ENCODE measurements at regions not wholly inside any gene's neighbourhood (a gene's known extent, or its start where the extent isn't known, plus 50 kb on each side); places are given as distances from the start of the nearest gene placed in this dataset.

GRCh38 chr15:96222981-96223380 lies 107.5 kb upstream of the NR2F2 start:
- Histone ChIP-seq H3K27me3 (no peaks in the 10 kb centered on the region; the same call in 1 of the 2 replicates), H3K36me3 (no peaks in the 10 kb centered on the region), H3K4me1 (no peaks in the 10 kb centered on the region), H3K4me3 (ENCODE audit: low read depth, low read length) (no peak overlapping the region), H3K9me3 (no peaks in the 10 kb centered on the region)
- TF ChIP-seq, protein P1, sequence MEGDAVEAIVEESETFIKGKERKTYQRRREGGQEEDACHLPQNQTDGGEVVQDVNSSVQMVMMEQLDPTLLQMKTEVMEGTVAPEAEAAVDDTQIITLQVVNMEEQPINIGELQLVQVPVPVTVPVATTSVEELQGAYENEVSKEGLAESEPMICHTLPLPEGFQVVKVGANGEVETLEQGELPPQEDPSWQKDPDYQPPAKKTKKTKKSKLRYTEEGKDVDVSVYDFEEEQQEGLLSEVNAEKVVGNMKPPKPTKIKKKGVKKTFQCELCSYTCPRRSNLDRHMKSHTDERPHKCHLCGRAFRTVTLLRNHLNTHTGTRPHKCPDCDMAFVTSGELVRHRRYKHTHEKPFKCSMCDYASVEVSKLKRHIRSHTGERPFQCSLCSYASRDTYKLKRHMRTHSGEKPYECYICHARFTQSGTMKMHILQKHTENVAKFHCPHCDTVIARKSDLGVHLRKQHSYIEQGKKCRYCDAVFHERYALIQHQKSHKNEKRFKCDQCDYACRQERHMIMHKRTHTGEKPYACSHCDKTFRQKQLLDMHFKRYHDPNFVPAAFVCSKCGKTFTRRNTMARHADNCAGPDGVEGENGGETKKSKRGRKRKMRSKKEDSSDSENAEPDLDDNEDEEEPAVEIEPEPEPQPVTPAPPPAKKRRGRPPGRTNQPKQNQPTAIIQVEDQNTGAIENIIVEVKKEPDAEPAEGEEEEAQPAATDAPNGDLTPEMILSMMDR (IDR thresholded peaks at IDR 0.05; ENCODE audit: low read depth, low read length), result no peak
- no peak for DNase-seq

DNA sequence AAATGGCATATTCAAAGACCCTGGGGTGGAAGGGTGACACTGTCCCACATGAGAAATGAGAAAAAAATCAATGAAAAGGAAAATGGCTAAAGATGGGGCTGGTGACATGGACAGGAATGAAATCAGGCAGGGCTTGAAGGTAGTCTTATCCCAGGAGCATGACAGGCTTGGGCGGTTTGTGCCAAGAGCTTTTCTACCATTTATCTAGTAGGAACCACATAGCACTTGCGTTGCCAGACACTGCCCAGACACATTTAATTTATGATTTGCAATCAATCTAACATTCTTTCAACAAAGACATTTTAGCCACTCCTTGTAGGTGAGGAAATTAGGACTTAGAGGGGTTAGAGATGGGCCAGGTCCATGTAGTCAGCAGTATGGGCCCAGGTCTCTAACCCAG lies 106.6 kb upstream of the NR2F2 start:
- no peak for DNase-seq
- TF ChIP-seq, protein P1 (IDR thresholded peaks at IDR 0.05; ENCODE audit: low read depth, low read length), result no peak
- Histone ChIP-seq H3K9me3 (no peaks in the 10 kb centered on the region), H3K27me3 (peaks cover 3% of the 10 kb centered on the region; the same call in 1 of the 2 replicates), H3K36me3 (no peaks in the 10 kb centered on the region), H3K4me1 (no peaks in the 10 kb centered on the region), H3K4me3 (ENCODE audit: low read depth, low read length) (no peak overlapping the region)

DNA sequence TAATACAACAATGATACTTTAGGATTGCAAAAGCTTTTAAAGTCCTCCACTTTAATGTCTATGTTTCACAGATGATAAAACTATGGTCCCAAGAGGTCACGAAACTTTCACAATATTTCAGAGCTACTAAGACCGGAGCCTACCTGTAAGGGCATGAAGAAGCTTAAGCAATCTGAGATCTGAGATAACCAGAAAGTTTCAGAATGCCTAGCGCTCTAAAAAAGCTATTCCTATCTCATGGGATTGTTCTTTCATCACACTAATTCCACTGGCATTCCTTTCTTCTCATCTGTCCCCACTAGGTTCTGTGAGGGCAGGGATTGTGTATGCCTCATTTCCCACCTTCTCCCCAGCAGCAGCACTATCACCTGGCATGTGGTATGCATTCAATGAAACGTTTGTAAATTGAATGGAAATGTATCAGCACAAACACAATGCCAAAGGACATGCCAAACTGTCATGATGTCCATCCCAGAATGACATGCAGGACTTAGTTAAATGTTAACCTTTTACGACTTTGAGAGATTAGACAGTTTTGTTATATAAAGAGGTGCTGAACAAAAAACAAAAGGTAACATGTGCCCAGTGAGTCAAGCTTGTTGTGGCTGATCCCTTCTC lies 104.7 kb upstream of the NR2F2 start:
- H3K4me3 ChIP-seq (ENCODE audit: low read depth, low read length), result no peak overlapping the region
- H3K36me3 ChIP-seq, result no peaks in the 10 kb centered on the region
- TF ChIP-seq, protein P1 (IDR thresholded peaks at IDR 0.05; ENCODE audit: low read depth, low read length), result no peak
- no peak for DNase-seq
- H3K4me1 ChIP-seq, result no peaks in the 10 kb centered on the region
- H3K27me3 ChIP-seq, result peaks cover 3% of the 10 kb centered on the region; the same call in 1 of the 2 replicates
- H3K9me3 ChIP-seq, result no peaks in the 10 kb centered on the region

DNA sequence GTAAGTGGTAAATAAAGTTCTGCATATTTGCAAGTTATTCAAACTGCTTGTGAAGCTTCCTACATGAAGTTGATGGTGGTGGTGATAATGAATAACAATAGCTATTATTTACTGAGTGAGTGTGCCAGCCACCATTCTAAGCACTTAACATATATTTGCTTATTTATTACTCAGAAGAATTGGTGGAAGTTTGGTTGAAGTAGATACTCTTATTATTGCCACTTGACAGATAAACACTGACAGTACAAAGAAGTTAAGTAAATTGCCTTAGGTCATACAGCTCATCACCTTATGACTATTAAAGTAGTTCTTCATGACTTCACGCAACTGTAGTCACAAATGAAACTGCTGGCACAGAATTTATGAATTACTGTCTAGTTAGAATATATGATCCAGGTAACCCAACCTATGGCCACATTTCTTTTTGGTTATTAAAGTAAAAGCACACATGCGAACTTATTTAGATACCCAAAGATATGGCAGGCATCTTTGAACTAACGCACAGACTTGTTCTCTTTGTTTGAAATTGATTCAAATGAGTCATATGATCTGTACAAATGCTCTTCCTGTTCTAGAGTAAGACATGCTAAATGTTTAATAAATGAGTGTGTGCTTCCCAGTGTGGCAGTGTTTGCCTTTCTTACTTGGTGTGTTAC lies 99.8 kb upstream of the NR2F2 start:
- Histone ChIP-seq H3K4me1 (no peaks in the 10 kb centered on the region; the same call in 1 of the 2 replicates), H3K9me3 (no peaks in the 10 kb centered on the region), H3K36me3 (no peaks in the 10 kb centered on the region), H3K27me3 (peaks cover 3% of the 10 kb centered on the region), H3K4me3 (ENCODE audit: low read depth, low read length) (no peak overlapping the region)
- TF ChIP-seq, protein P1 (IDR thresholded peaks at IDR 0.05; ENCODE audit: low read depth, low read length), result no peak
- no peak for DNase-seq

DNA sequence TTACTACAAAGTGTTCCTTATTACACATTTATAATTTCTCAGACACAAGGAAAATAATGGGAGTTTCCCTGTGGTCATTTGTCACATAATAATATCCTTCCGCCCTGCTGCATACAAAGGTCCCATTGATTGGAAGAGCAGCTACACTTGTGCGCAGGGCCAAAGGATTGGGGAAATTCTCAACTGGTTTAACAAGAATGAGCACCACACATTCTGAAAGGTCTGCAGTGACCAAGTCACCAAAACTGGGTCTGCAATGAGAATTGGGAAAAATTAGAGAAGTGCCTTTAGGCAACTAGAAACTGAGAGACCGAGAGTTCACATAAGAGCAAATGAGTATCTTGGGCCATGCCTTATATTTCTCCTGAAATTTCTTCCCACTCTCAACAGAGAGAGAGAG lies 98.2 kb upstream of the NR2F2 start:
- Histone ChIP-seq H3K4me3 (ENCODE audit: low read depth, low read length) (no peak overlapping the region), H3K36me3 (no peaks in the 10 kb centered on the region), H3K4me1 (no peaks in the 10 kb centered on the region; the same call in 1 of the 2 replicates), H3K9me3 (no peaks in the 10 kb centered on the region), H3K27me3 (peaks cover 10% of the 10 kb centered on the region)
- TF ChIP-seq, protein P1 (IDR thresholded peaks at IDR 0.05; ENCODE audit: low read depth, low read length), result no peak
- no peak for DNase-seq
